Tibial nerve (tissue), 4 donors: ENCODE measurements at regions not wholly inside any gene's neighbourhood (a gene's known extent, or its start where the extent isn't known, plus 50 kb on each side); places are given as distances from the start of the nearest gene placed in this dataset.

Experiments
- DNase-seq, 2 donors: peaks; one replicate each; pipeline ENCODE4 v3.0.0-alpha.2; 2019; ENCODE audit warnings: low spot score in 2 of 2
- H3K27ac ChIP-seq, 4 donors: fragments of 200-600 bp; sonication (generic) in 3 of 4; one replicate each; pipeline ENCODE4 v1.5.1; 2017 to 2019; ENCODE audit warnings: mild to moderate bottlenecking in 1 of 4
- H3K27me3 ChIP-seq, 2 donors: fragments of 200-600 bp; sonication (generic) in 1 of 2; one replicate each; pipeline versions ENCODE4 v1.5.1 to v1.6.0; 2017 to 2019
- H3K36me3 ChIP-seq, 3 donors: fragments of 200-600 bp; sonication (generic); one replicate each; pipeline ENCODE4 v1.5.1; 2018 to 2019
- H3K4me1 ChIP-seq, 4 donors: fragments of 200-600 bp; sonication (generic) in 3 of 4; one replicate each; pipeline ENCODE4 v1.5.1; 2017 to 2019
- H3K4me3 ChIP-seq, 4 donors: fragments of 200-600 bp; sonication (generic) in 3 of 4; one replicate each; pipeline ENCODE4 v1.5.1; 2017 to 2019; ENCODE audit warnings: mild to moderate bottlenecking in 1 of 4, moderate library complexity in 1 of 4
- H3K9me3 ChIP-seq, 4 donors: fragments of 200-600 bp; sonication (generic) in 3 of 4; one replicate each; pipeline ENCODE4 v1.5.1; 2017 to 2019
- EP300 ChIP-seq, 2 donors: sonication (generic); formaldehyde crosslinking; IDR thresholded peaks; one replicate each; pipeline ENCODE4 v1.6.1; 2017; ENCODE audit warnings: antibody characterized with exemption in 2 of 2, mild to moderate bottlenecking in 1 of 2
- POLR2A ChIP-seq, 2 donors: fragments of 450-650 bp; IDR thresholded peaks; one replicate each; pipeline ENCODE4 v1.6.1; 2017; ENCODE audit warnings: antibody characterized with exemption in 2 of 2, mild to moderate bottlenecking in 2 of 2, moderate library complexity in 2 of 2
- WGBS, 2 donors: methylation state at CpG; one replicate each; pipeline ENCODE4 v1.1.5; 2018; 5-methylcytosine and 5-hydroxymethylcytosine counted together
- TF ChIP-seq, protein P1 (sequence below), 5 experiments: fragments of 200-600 bp in 3 of 5; fragments of 450-650 bp in 2 of 5; sonication (generic) in 3 of 5; IDR thresholded peaks; one replicate each; pipeline ENCODE4 v1.5.1; 2016 to 2019; ENCODE audit warnings: antibody characterized with exemption in 5 of 5, mild to moderate bottlenecking in 3 of 5, moderate library complexity in 2 of 5

DNA sequence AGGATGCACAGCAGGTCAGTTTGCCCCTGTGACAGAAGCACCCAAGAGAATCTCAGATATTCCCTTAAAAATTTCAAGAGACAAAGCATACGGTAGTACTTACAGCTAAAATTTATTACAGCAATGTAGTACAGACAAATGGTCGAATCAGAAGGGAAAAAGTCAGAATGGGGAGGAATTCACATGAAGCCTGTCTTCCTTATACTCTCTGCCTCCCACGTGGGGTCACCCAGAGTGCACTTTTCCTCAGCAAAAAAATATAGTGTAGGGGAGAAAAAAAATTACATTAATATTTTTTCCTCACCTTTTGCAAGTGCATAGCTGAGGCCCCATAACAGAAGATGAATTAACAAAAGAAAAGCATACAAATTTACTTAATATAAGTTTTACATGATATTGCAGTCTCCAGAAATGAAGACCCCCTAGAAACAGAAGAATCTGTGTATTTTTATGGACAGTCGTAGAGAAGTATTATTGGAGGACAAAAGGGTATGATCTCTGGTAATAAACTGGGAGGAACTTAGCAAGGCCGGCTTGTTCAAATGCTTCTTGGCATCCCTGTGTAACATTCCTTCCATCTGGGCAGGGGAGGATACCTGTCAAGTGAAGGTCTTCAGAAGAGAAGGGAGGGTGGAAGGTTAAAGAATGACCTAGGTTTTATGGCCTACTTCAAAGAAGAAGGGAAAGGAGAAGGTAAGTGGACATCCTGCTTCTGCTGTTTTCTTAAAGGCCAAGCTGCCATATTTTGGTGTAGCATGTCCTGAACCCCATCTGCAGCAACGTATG lies 270.6 kb upstream of the MAGI2 start:
- WGBS, 2 donors: 38 to 43% methylated on average over 6 of the region's 6 CpGs
- DNase-seq: no peak
- no peaks in the 10 kb centered on the region for H3K27me3 ChIP-seq
- H3K4me1 ChIP-seq: no peaks in the 10 kb centered on the region
- H3K9me3 ChIP-seq: no peaks in the 10 kb centered on the region
- TF ChIP-seq, protein P1, sequence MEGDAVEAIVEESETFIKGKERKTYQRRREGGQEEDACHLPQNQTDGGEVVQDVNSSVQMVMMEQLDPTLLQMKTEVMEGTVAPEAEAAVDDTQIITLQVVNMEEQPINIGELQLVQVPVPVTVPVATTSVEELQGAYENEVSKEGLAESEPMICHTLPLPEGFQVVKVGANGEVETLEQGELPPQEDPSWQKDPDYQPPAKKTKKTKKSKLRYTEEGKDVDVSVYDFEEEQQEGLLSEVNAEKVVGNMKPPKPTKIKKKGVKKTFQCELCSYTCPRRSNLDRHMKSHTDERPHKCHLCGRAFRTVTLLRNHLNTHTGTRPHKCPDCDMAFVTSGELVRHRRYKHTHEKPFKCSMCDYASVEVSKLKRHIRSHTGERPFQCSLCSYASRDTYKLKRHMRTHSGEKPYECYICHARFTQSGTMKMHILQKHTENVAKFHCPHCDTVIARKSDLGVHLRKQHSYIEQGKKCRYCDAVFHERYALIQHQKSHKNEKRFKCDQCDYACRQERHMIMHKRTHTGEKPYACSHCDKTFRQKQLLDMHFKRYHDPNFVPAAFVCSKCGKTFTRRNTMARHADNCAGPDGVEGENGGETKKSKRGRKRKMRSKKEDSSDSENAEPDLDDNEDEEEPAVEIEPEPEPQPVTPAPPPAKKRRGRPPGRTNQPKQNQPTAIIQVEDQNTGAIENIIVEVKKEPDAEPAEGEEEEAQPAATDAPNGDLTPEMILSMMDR (IDR thresholded peaks at IDR 0.05): no peak
- H3K4me3 ChIP-seq: no peak overlapping the region
- H3K27ac ChIP-seq: no peak overlapping the region
- H3K36me3 ChIP-seq: no peaks in the 10 kb centered on the region

DNA sequence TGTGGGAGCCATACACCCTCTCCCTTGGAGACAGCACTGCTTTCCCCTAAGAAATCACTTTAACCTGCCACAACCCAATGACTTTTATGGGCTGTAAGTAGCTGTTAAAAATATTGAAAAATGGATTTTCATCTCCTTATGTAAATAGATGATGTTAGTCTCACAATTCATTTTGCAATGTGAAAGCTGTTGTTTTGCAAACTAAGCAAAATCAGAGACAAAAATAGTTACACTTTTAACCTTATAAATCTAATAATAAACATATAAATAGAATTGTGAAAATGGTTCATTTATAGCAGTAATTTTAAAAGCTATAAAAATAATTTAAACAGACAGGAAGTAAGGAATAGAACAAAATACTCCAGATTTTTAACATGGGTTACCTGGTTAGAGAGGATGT lies 268.8 kb upstream of the MAGI2 start:
- Histone ChIP-seq H3K4me3 (no peak overlapping the region), H3K4me1 (no peaks in the 10 kb centered on the region), H3K9me3 (no peaks in the 10 kb centered on the region), H3K27ac (no peak overlapping the region), H3K27me3 (no peaks in the 10 kb centered on the region), H3K36me3 (no peaks in the 10 kb centered on the region)
- TF ChIP-seq, protein P1 (IDR thresholded peaks at IDR 0.05): no peak
- TF ChIP-seq EP300 (IDR thresholded peaks at IDR 0.05) (no peak), POLR2A (IDR thresholded peaks at IDR 0.05) (no peak)
- no peak for DNase-seq

DNA sequence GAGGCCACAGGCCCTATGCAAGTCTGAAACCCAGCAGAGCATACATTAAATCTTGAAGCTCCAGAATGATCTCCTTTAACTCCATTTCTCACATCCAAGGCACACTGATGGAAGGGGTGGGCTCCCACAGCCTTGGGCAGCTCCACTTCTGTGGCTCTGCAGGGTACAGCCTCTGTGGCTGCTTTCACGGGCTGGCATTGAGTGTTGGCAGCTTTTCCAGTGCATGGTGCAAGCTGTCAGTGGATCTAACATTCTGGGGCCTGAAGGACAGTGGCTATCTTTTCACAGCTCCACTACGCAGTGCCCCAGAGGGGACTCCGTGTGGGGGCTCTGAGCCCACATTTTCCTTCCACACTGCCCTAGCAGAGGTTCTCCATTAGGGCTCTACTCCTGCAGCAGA lies 265.7 kb upstream of the MAGI2 start:
- no peak overlapping the region for H3K4me3 ChIP-seq
- no peaks in the 10 kb centered on the region for H3K9me3 ChIP-seq
- WGBS, 2 donors: 83 to 100% methylated on average over 3 of the region's 3 CpGs
- no peak overlapping the region for H3K27ac ChIP-seq
- no peaks in the 10 kb centered on the region for H3K27me3 ChIP-seq
- no peak for DNase-seq
- H3K4me1 ChIP-seq: no peaks in the 10 kb centered on the region
- H3K36me3 ChIP-seq: no peaks in the 10 kb centered on the region
- no peak for TF ChIP-seq EP300 (IDR thresholded peaks at IDR 0.05)
- TF ChIP-seq, protein P1 (IDR thresholded peaks at IDR 0.05): no peak
- no peak for TF ChIP-seq POLR2A (IDR thresholded peaks at IDR 0.05)

DNA sequence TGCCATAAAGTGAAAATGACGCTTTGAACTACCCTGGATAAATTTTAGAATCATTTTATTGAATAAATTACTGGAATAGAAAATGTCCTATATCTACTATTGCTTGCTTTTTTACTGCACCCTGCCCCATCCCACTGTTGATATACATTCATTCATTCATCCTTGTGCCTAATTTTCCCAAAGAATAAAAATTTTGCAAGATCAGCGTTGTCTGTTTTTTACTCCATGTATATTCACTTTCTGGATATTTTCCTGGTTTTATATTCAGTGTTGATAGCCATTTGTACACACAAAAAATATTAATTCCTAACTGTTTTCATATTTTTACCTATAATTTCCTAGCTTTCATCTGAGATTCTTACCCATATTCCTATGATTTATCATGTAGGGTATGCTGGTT lies 262.9 kb upstream of the MAGI2 start:
- WGBS, 2 donors: 91 to 92% methylated on average over 2 of the region's 2 CpGs
- H3K4me1 ChIP-seq: no peaks in the 10 kb centered on the region

DNA sequence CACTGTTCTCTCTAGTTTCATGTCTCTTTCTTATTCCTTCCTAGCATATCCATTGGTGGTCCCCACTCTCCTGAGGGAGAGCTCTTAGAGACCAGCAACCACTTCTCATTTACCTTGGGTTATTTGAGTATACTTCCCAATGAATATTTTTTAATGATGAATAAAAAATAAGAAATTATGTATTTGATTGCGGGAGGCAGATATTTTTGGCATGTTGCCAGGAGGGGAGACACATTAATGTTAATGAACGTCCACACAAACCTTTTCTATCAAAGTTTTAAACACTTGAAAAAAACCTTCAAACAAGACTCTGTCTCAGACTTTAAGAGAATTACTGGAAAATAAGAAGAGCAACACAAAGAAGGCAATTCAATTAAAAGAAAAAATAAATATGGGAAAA lies 260.6 kb upstream of the MAGI2 start:
- 53% methylated on average over 2 of the region's 2 CpGs for WGBS, 2 donors
- DNase-seq: no peak
- no peak overlapping the region for H3K4me3 ChIP-seq
- TF ChIP-seq EP300 (IDR thresholded peaks at IDR 0.05) (no peak), POLR2A (IDR thresholded peaks at IDR 0.05) (no peak)
- TF ChIP-seq, protein P1 (IDR thresholded peaks at IDR 0.05): no peak
- H3K27ac ChIP-seq: no peak overlapping the region
- no peaks in the 10 kb centered on the region for H3K4me1 ChIP-seq
- H3K9me3 ChIP-seq: no peaks in the 10 kb centered on the region
- H3K36me3 ChIP-seq: no peaks in the 10 kb centered on the region
- H3K27me3 ChIP-seq: no peaks in the 10 kb centered on the region

More for the DNA sequence above, 262.9 kb upstream of the MAGI2 start:
- TF ChIP-seq EP300 (IDR thresholded peaks at IDR 0.05) (no peak), POLR2A (IDR thresholded peaks at IDR 0.05) (no peak)
- TF ChIP-seq, protein P1 (IDR thresholded peaks at IDR 0.05): no peak
- Histone ChIP-seq H3K27me3 (no peaks in the 10 kb centered on the region), H3K4me3 (no peak overlapping the region), H3K27ac (no peak overlapping the region), H3K36me3 (no peaks in the 10 kb centered on the region), H3K9me3 (no peaks in the 10 kb centered on the region)
- DNase-seq: no peak
